ENCODE measurements at regions not wholly inside any gene's neighbourhood (a gene's known extent, or its start where the extent isn't known, plus 50 kb on each side); places are given as distances from the start of the nearest gene placed in this dataset.
"Not testable (repeated sequence)": the region's sequence is repeated elsewhere in the genome, so short reads cannot be mapped to it uniquely, and the experiment has no call there.

DNA sequence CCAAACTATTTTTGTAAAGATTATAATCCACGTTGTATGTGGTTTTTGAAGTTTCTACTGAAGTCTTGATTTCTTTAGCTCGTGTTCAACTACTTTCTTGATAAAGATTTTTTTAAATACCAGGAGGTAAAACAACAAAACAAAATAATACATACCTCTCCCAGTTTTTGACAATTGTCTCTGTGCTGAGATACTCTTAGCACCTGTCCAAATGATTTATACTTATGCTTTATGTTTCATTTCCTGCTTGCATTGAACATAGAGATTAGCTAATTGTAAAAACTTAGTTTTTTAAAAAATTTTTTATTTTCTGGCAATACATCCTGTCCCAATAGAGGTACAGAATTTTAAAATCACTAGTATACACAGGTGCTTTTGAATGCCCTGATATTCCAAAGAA is 506.9 kb upstream of the ADGRB3 start:
- POLR2A ChIA-PET: no interaction called here

DNA sequence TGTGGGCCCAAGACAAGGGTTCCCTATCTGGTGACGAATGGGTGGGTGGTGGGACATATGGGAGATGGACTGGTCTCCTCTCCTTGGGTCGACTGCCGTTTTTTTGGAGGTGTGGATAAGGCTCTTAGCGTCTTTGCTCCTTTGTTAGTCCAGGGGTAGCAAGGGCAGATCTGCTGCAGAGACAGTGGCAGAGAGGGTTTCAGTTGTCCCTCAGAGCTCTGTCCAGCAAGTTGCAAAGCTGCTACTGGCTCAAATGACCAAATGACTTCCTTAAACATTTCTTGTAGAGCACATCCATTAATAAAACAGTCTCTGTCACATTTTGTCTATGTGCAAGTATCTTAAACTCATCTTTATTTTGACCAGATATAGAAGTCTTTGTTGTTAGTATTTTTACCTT is 508.0 kb upstream of the ADGRB3 start:
- DNase-seq (ENCODE audit: low read depth): no peak
- H3K4me3 ChIP-seq (ENCODE audit: low read depth, low read length): no peak overlapping the region
- CTCF ChIA-PET: interaction anchor here (0.6 kb wide), 1 partner anchor 754 kb away, joined by 3 read pairs; no protein-coding TSS in a partner anchor
- no peaks in the 10 kb centered on the region for H3K27me3 ChIP-seq (ENCODE audit: control insufficient read depth, insufficient read depth, low read length)
- POLR2A ChIA-PET: no interaction called here
- TF ChIP-seq, protein P1, sequence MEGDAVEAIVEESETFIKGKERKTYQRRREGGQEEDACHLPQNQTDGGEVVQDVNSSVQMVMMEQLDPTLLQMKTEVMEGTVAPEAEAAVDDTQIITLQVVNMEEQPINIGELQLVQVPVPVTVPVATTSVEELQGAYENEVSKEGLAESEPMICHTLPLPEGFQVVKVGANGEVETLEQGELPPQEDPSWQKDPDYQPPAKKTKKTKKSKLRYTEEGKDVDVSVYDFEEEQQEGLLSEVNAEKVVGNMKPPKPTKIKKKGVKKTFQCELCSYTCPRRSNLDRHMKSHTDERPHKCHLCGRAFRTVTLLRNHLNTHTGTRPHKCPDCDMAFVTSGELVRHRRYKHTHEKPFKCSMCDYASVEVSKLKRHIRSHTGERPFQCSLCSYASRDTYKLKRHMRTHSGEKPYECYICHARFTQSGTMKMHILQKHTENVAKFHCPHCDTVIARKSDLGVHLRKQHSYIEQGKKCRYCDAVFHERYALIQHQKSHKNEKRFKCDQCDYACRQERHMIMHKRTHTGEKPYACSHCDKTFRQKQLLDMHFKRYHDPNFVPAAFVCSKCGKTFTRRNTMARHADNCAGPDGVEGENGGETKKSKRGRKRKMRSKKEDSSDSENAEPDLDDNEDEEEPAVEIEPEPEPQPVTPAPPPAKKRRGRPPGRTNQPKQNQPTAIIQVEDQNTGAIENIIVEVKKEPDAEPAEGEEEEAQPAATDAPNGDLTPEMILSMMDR (IDR thresholded peaks at IDR 0.05; ENCODE audit: insufficient read depth, low read depth, low read length): no peak
- no peaks in the 10 kb centered on the region for H3K36me3 ChIP-seq (ENCODE audit: control insufficient read depth, insufficient read depth, low read length)

More for the DNA sequence above, 506.9 kb upstream of the ADGRB3 start:
- H3K36me3 ChIP-seq (ENCODE audit: control insufficient read depth, insufficient read depth, low read length): no peaks in the 10 kb centered on the region
- DNase-seq (ENCODE audit: low read depth): no peak
- CTCF ChIA-PET: no interaction called here
- TF ChIP-seq, protein P1 (IDR thresholded peaks at IDR 0.05; ENCODE audit: insufficient read depth, low read depth, low read length): no peak
- H3K4me3 ChIP-seq (ENCODE audit: low read depth, low read length): no peak overlapping the region
- no peaks in the 10 kb centered on the region for H3K27me3 ChIP-seq (ENCODE audit: control insufficient read depth, insufficient read depth, low read length)

DNA sequence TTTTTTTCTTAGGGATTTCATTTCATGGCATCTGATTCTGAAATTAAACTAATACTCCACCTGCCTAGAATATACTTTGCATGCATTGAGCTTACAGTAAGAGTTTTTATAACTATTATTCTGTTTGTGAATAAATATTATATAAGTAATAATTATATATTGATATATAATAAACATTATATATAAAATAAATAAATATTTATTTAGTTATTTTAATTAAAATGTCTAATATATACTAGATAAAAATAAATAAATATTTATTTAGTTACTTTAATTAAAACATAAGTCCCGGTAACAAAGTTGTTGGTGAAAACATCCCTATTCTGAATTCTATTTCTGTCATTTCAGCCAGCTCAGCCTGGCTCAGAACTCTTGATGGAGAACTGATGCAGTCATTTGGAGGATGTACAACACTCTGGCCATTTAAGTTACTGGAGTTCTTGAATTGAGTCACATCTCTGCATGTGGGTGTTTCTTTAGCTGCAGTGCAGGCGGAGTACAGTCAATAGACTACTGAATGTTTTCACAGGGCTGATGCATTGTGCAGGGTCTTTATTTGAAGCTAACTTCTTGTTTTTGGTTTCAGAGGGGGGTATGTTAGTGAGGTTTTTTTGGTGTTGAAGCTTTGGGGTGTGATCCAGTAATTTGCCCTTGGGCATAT is 508.9 kb upstream of the ADGRB3 start:
- ChIA-PET CTCF (interaction anchor here (0.6 kb wide), 1 partner anchor 10 kb away, joined by 3 read pairs; no protein-coding TSS in a partner anchor), POLR2A (no interaction called here)
- H3K4me3 ChIP-seq (ENCODE audit: low read depth, low read length): no peak overlapping the region
- no peaks in the 10 kb centered on the region for H3K36me3 ChIP-seq (ENCODE audit: control insufficient read depth, insufficient read depth, low read length)
- H3K27me3 ChIP-seq (ENCODE audit: control insufficient read depth, insufficient read depth, low read length): no peaks in the 10 kb centered on the region
- TF ChIP-seq, protein P1 (IDR thresholded peaks at IDR 0.05; ENCODE audit: insufficient read depth, low read depth, low read length): no peak
- no peak for DNase-seq (ENCODE audit: low read depth)

DNA sequence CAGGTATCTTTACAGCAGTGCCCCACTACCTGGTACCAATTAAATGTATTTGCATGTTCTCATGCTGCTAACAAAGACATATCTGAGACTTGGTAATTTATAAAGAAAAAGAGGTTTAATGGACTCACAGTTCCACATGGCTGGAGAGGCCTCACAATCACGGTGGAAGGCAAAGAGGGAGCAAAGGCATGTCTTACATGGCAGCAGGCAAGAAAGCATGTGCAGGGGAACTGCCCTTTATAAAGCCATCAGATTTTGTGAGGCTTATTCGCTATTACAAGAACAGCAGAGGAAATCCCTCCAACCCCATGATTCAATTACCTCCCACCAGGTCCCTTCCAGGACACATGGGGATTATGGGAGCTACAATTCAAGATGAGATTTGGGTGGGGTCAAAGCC is 512.1 kb upstream of the ADGRB3 start:
- H3K4me3 ChIP-seq (ENCODE audit: low read depth, low read length); H3K27me3 ChIP-seq (ENCODE audit: control insufficient read depth, insufficient read depth, low read length); POLR2A ChIA-PET; H3K36me3 ChIP-seq (ENCODE audit: control insufficient read depth, insufficient read depth, low read length); DNase-seq (ENCODE audit: low read depth): not testable (repeated sequence)
- CTCF ChIA-PET: interaction anchor here (0.6 kb wide), 1 partner anchor 776 kb away, joined by 4 read pairs; no protein-coding TSS in a partner anchor

DNA sequence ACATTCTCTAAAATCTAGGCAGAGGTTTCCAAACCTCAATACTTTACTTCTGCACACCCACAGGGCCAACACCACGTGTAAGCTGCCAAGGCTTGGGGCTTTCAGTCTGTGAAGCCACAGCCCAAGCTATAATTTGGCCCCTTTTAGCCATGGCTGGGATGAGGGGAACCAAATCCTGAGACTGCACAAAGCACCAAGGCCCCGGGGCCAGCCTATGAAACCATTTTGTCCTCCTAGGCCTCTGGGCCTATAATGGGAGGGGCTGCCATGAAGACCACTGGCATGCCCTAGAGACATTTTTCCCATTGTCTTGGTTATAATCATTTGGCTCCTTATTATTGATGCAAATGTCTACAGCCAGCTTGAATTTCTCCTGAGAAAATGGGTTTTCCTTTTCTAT is 513.0 kb upstream of the ADGRB3 start:
- Histone ChIP-seq H3K27me3 (ENCODE audit: control insufficient read depth, insufficient read depth, low read length) (no peaks in the 10 kb centered on the region), H3K36me3 (ENCODE audit: control insufficient read depth, insufficient read depth, low read length) (no peaks in the 10 kb centered on the region), H3K4me3 (ENCODE audit: low read depth, low read length) (no peak overlapping the region)
- ChIA-PET CTCF (no interaction called here), POLR2A (no interaction called here)
- no peak for DNase-seq (ENCODE audit: low read depth)
- TF ChIP-seq, protein P1 (IDR thresholded peaks at IDR 0.05; ENCODE audit: insufficient read depth, low read depth, low read length): no peak

DNA sequence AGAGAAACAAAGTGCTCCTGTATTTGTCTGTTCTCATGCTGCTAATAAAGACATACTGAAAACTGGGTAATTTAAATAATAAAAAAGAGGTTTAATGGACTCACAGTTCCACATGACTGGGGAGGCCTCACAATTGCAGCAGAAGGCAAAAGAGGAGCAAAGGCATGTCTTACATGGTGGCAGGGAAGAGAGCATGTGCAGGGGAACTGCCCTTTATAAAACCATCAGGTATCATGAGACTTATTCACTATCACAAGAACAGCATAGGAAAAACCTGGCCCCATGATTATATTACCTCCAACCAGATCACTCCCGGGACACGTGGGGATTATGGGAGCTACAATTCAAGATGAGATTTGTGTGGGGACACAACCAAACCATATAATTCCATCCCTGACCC is 514.1 kb upstream of the ADGRB3 start:
- H3K36me3 ChIP-seq (ENCODE audit: control insufficient read depth, insufficient read depth, low read length); CTCF ChIA-PET; DNase-seq (ENCODE audit: low read depth); POLR2A ChIA-PET; H3K4me3 ChIP-seq (ENCODE audit: low read depth, low read length); H3K27me3 ChIP-seq (ENCODE audit: control insufficient read depth, insufficient read depth, low read length): not testable (repeated sequence)
